Hepatocyte (in vitro differentiated cells): ENCODE measurements at regions not wholly inside any gene's neighbourhood (a gene's known extent, or its start where the extent isn't known, plus 50 kb on each side); places are given as distances from the start of the nearest gene placed in this dataset.

Experiments used
- EZH2 ChIP-seq: fragments of 200-600 bp; sonication (generic); IDR thresholded peaks from 2 replicates; pipeline ENCODE4 v1.6.1; 2016; ENCODE audit warnings: antibody characterized with exemption, mild to moderate bottlenecking, borderline replicate concordance
- EZH2phosphoT487 ChIP-seq: fragments of 200-600 bp; sonication (generic); IDR thresholded peaks from one replicate; pipeline ENCODE4 v1.6.1; 2018; ENCODE audit warnings: antibody characterized with exemption, mild to moderate bottlenecking, low read depth, moderate library complexity; ENCODE audit not compliant: unreplicated experiment, severe bottlenecking
- TF ChIP-seq, protein P1 (sequence below): fragments of 200-600 bp; sonication (generic); IDR thresholded peaks from 2 replicates; pipeline ENCODE4 v1.5.1; 2016; ENCODE audit warnings: antibody characterized with exemption, mild to moderate bottlenecking; ENCODE audit not compliant: poor library complexity

DNA sequence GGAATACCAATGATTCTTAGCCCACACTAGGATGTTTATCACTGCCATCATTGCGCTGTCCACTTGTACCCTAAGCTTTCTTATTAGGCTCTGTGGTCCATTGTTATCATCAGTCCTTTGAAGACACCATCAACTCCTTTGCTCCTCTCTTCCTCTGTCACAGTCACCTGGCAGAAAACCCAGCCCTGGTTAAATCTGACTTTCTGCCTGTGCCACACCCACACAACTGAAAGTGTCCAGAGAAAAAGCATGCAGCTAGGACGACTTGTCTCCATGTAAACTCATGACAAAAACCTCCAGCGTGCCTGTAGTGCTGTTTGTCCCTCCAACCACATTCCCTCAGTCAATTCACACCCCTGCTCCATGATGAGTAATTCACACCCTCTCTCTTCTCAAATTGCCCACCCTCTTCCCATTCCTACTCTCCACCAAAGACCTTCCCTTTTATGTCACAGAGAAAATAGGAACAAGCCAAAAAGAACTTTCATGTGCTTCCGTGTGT, 297.4 kb upstream of the MGAT5 start:
- TF ChIP-seq, protein P1, sequence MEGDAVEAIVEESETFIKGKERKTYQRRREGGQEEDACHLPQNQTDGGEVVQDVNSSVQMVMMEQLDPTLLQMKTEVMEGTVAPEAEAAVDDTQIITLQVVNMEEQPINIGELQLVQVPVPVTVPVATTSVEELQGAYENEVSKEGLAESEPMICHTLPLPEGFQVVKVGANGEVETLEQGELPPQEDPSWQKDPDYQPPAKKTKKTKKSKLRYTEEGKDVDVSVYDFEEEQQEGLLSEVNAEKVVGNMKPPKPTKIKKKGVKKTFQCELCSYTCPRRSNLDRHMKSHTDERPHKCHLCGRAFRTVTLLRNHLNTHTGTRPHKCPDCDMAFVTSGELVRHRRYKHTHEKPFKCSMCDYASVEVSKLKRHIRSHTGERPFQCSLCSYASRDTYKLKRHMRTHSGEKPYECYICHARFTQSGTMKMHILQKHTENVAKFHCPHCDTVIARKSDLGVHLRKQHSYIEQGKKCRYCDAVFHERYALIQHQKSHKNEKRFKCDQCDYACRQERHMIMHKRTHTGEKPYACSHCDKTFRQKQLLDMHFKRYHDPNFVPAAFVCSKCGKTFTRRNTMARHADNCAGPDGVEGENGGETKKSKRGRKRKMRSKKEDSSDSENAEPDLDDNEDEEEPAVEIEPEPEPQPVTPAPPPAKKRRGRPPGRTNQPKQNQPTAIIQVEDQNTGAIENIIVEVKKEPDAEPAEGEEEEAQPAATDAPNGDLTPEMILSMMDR = no peak
- TF ChIP-seq EZH2 = no peak
- no peak for TF ChIP-seq EZH2phosphoT487
